Heart right ventricle (tissue), 16 donors: ENCODE measurements at regions not wholly inside any gene's neighbourhood (a gene's known extent, or its start where the extent isn't known, plus 50 kb on each side); places are given as distances from the start of the nearest gene placed in this dataset.

Source experiments
- ATAC-seq, 8 donors: fragments of 200-7000 bp; cut with Tn5 transposase; one replicate each; pipeline ENCODE4 v1.9.1; 2020; ENCODE audit warnings: mild to moderate bottlenecking in 8 of 8, moderate library complexity in 8 of 8, moderate number of reproducible peaks in 1 of 8
- DNase-seq, 2 donors: peaks; one replicate each; pipeline ENCODE4 v3.0.0-alpha.2; 2020
- H3K27ac ChIP-seq, 10 donors: fragments of 200-600 bp; sonication (generic) in 2 of 10; one replicate each; pipeline versions ENCODE4 v1.5.0 to v1.8.0; 2020 to 2022; ENCODE audit warnings: mild to moderate bottlenecking in 3 of 10
- H3K27me3 ChIP-seq, 7 donors: fragments of 200-600 bp; one replicate each; pipeline ENCODE4 v1.8.0; 2021 to 2022; ENCODE audit warnings: mild to moderate bottlenecking in 2 of 7
- H3K36me3 ChIP-seq, 9 donors: fragments of 200-600 bp; sonication (generic) in 1 of 9; one replicate each; pipeline versions ENCODE4 v1.5.0 to v1.8.0; 2020 to 2022; ENCODE audit warnings: mild to moderate bottlenecking in 2 of 9
- H3K4me1 ChIP-seq, 9 donors: fragments of 200-600 bp; sonication (generic) in 1 of 9; one replicate each; pipeline versions ENCODE4 v1.5.0 to v1.8.0; 2020 to 2022; ENCODE audit warnings: mild to moderate bottlenecking in 4 of 9
- H3K4me3 ChIP-seq, 10 donors: fragments of 200-600 bp; sonication (generic) in 2 of 10; one replicate each; pipeline versions ENCODE4 v1.5.0 to v1.8.0; 2020 to 2022; ENCODE audit warnings: mild to moderate bottlenecking in 7 of 10, moderate library complexity in 2 of 10
- H3K9me3 ChIP-seq, 11 donors: fragments of 200-600 bp in 10 of 11; sonication (generic) in 2 of 11; one replicate each; pipeline versions ENCODE4 v1.5.0 to v1.8.0; 2013 to 2022; ENCODE audit warnings: mild to moderate bottlenecking in 2 of 11, control low read depth in 1 of 11, moderate library complexity in 1 of 11
- CTCF ChIP-seq, 9 donors: fragments of 200-600 bp; sonication (generic) in 2 of 9; IDR thresholded peaks; one replicate each; pipeline versions ENCODE4 v1.5.0 to v1.8.0; 2021 to 2022; ENCODE audit warnings: antibody characterized with exemption in 9 of 9, mild to moderate bottlenecking in 5 of 9, moderate library complexity in 1 of 9
- WGBS, 2 donors: extraction: QIAGEN DNeasy Blood & Tissue Kit; methylation state at CpG; one replicate each; pipeline ENCODE4 v1.1.7; 2013; ENCODE audit warnings: inconsistent platforms in 1 of 2; 5-methylcytosine and 5-hydroxymethylcytosine counted together
- intact Hi-C, 10 donors: fragments of 100-400 bp; cut with DNase I; formaldehyde crosslinking; loops; one replicate each; pipeline versions ENCODE4 v1.11.1 to v1.14.2; 2022
- donor health status: Arrhythmogenic right ventricular cardiomyopathy.
- donor health status: ischemic (EF 13 %, LVEDD 7.1; RV severe dilation, severe dysfunction).
- donor health status: healthy with polysubstance abuse.
- donor health status: DM: no; HTN: yes; CAD: no.
- donor health status: DM: no; HTN: no; CAD: no.
- donor health status: ischemic (EF 25% LVEDD 6.9; RV normal size, moderate dysfunction).
- donor health status: ischemic (EF 25% LVEDD 5.7; RV mildly dilated, moderate dysfunction).
- donor health status: healthy.
- donor health status: DM: yes; HTN: yes; CAD: no.
- donor health status: Ischemic cardiomyopathy.
- donor health status: ischemic (EF 35%, LVEDD 5.7; RV mildly dilated, moderate dysfunction).
- donor health status: nonischemic (EF 11% LVEDD 7.7; RV severe dilation, severe dysfunction).
- donor health status: DM: yes; HTN: yes; CAD: no.
- donor health status: PGD.
- donor health status: ischemic (EF 29% LVEDD 5.4; RV normal size, mild dysfunction).
- donor health status: nonischemic (EF 23%, LVEDD 6.1; RV moderate dilation, normal function).

GRCh38 chr18:60010513-60010912 is 110.7 kb downstream of the PMAIP1 start:
- no peak for TF ChIP-seq CTCF (IDR thresholded peaks at IDR 0.05)
- H3K4me3 ChIP-seq: no peak overlapping the region
- H3K27ac ChIP-seq: no peak overlapping the region
- H3K27me3 ChIP-seq: peaks cover 0 to 9% (median 0%) of the 10 kb centered on the region in 7 donors
- no peaks in the 10 kb centered on the region for H3K36me3 ChIP-seq
- ATAC-seq (no peak), DNase-seq (no peak)
- intact Hi-C loops: no loop called here
- WGBS, 2 donors: 92 to 94% methylated on average over 23 of the region's 23 CpGs
- no peaks in the 10 kb centered on the region for H3K4me1 ChIP-seq
- H3K9me3 ChIP-seq: peaks cover 0 to 11% (median 0%) of the 10 kb centered on the region in 11 donors

GRCh38 chr18:60007661-60008060 is 107.9 kb downstream of the PMAIP1 start:
- Histone ChIP-seq H3K27me3 (peaks cover 0 to 9% (median 0%) of the 10 kb centered on the region in 7 donors), H3K4me3 (no peak overlapping the region), H3K9me3 (peaks cover 0 to 14% (median 0%) of the 10 kb centered on the region in 11 donors), H3K27ac (no peak overlapping the region), H3K36me3 (no peaks in the 10 kb centered on the region), H3K4me1 (no peaks in the 10 kb centered on the region)
- no peak for ATAC-seq
- intact Hi-C loops: no loop called here
- WGBS, 2 donors: 68 to 70% methylated on average over 2 of the region's 2 CpGs
- DNase-seq: no peak
- no peak for TF ChIP-seq CTCF (IDR thresholded peaks at IDR 0.05)

- TF ChIP-seq CTCF (IDR thresholded peaks at IDR 0.05): no peak
- intact Hi-C loops: no loop called here
- 76 to 83% methylated on average over 16 of the region's 16 CpGs for WGBS, 2 donors
- H3K27me3 ChIP-seq: peaks cover 0 to 9% (median 0%) of the 10 kb centered on the region in 7 donors
- no peaks in the 10 kb centered on the region for H3K4me1 ChIP-seq
- H3K27ac ChIP-seq: no peak overlapping the region
- H3K9me3 ChIP-seq: peaks cover 0 to 19% (median 0%) of the 10 kb centered on the region in 11 donors
- H3K4me3 ChIP-seq: no peak overlapping the region
- H3K36me3 ChIP-seq: no peaks in the 10 kb centered on the region
- ATAC-seq (no peak), DNase-seq (no peak)
These were observed 103.9 kb downstream of the PMAIP1 start for GRCh38 chr18:60003610-60004185.

- 10% methylated on average over 5 of the region's 5 CpGs for WGBS, 2 donors
- intact Hi-C loops: loop anchor here in 2 of 10 donors (10.0 kb wide), 1 partner anchor 548 kb away; no protein-coding TSS in a partner anchor
- H3K27me3 ChIP-seq: peaks cover 0 to 48% (median 14%) of the 10 kb centered on the region in 7 donors
- ATAC-seq: no peak
- no peak overlapping the region for H3K4me3 ChIP-seq
- no peak overlapping the region for H3K27ac ChIP-seq
- no peaks in the 10 kb centered on the region for H3K36me3 ChIP-seq
- H3K4me1 ChIP-seq: no peaks in the 10 kb centered on the region
- peaks cover 0 to 9% (median 0%) of the 10 kb centered on the region in 11 donors for H3K9me3 ChIP-seq
- no peak for DNase-seq
- peak in 7 of 9 donors; percentile 22 to 45 (median 37) for TF ChIP-seq CTCF (IDR thresholded peaks at IDR 0.05)
These were observed 96.7 kb downstream of the PMAIP1 start for GRCh38 chr18:59996370-59996966.
